ENCODE measurements at regions not wholly inside any gene's neighbourhood (a gene's known extent, or its start where the extent isn't known, plus 50 kb on each side); places are given as distances from the start of the nearest gene placed in this dataset.

DNA sequence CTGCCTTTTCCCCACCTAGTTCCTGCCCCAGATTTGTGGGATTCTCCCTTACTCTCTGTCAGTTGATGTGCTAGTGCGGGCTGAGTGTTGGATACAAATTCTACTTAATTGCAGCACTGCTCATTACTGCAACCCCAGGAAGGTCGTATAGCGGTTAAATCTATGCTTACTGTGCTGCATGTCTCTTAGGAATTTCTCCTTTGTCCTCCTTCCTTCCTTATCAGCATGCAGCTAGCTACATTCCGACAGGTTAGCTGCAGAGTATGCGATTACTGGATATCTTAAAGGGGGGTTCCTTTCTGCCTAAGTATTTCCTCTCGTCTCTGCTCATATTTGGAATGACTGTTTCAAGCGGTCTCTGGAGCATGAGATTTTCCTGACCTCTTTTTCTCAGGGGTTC, 662.8 kb downstream of the TLL1 start:
- DNase-seq (ENCODE audit: low spot score), result no peak
- no peaks in the 10 kb centered on the region for H3K4me1 Mint-ChIP-seq (ENCODE audit: low read depth)
- intact Hi-C loops (cut with micrococcal nuclease), result no loop called here
- H3K4me3 Mint-ChIP-seq, result no peak overlapping the region
- no peaks in the 10 kb centered on the region for H3K36me3 Mint-ChIP-seq (ENCODE audit: low read depth)
- H3K27me3 Mint-ChIP-seq (ENCODE audit: insufficient read depth), result no peaks in the 10 kb centered on the region
- H3K9me3 Mint-ChIP-seq, result no peaks in the 10 kb centered on the region
- no peak overlapping the region for H3K27ac Mint-ChIP-seq

- no peak for DNase-seq (ENCODE audit: low spot score)
- Mint-ChIP-seq H3K36me3 (ENCODE audit: low read depth) (no peaks in the 10 kb centered on the region), H3K9me3 (no peaks in the 10 kb centered on the region), H3K27me3 (ENCODE audit: insufficient read depth) (no peaks in the 10 kb centered on the region), H3K4me3 (no peak overlapping the region), H3K27ac (no peak overlapping the region), H3K4me1 (ENCODE audit: low read depth) (no peaks in the 10 kb centered on the region)
- intact Hi-C loops (cut with micrococcal nuclease), result no loop called here
Measured at GRCh38 chr4:166538491-166539005, 665.5 kb downstream of the TLL1 start.

- Mint-ChIP-seq H3K9me3 (peaks cover 4% of the 10 kb centered on the region), H3K27ac (no peak overlapping the region)
- intact Hi-C loops (cut with micrococcal nuclease), result no loop called here
Measured at GRCh38 chr4:166546009-166546408, 673.0 kb downstream of the TLL1 start.

DNA sequence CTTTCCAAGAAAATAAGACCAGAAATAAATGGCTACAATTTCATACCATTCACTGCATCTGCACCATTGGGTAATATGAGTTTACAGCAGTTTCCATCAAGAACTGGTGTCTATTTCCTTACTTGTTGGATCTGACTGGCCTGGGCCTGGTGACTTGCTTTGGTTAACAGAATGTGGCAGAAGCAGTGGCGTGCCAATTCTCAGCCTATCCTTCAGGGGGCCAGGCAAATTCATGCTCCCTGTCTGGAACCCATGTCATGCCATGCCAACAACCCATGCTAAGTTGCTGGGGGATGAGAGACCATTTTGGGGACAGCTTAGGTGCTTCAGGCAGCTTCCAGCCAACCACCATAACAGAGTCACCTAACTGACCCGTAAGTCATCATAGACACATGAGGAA, 656.7 kb downstream of the SPOCK3 start:
- no peak for DNase-seq (ENCODE audit: low spot score)
- intact Hi-C loops (cut with micrococcal nuclease), result no loop called here
- Mint-ChIP-seq H3K36me3 (ENCODE audit: low read depth) (no peaks in the 10 kb centered on the region), H3K9me3 (peaks cover 2% of the 10 kb centered on the region), H3K27me3 (ENCODE audit: insufficient read depth) (no peaks in the 10 kb centered on the region), H3K4me3 (no peak overlapping the region), H3K27ac (no peak overlapping the region), H3K4me1 (ENCODE audit: low read depth) (no peaks in the 10 kb centered on the region)

More at GRCh38 chr4:166546009-166546408, 673.0 kb downstream of the TLL1 start:
- Mint-ChIP-seq H3K27me3 (ENCODE audit: insufficient read depth) (no peaks in the 10 kb centered on the region), H3K4me1 (ENCODE audit: low read depth) (no peaks in the 10 kb centered on the region), H3K4me3 (no peak overlapping the region), H3K36me3 (ENCODE audit: low read depth) (no peaks in the 10 kb centered on the region)
- no peak for DNase-seq (ENCODE audit: low spot score)

- Mint-ChIP-seq H3K27me3 (ENCODE audit: insufficient read depth) (no peaks in the 10 kb centered on the region), H3K4me1 (ENCODE audit: low read depth) (no peaks in the 10 kb centered on the region), H3K36me3 (ENCODE audit: low read depth) (no peaks in the 10 kb centered on the region), H3K4me3 (no peak overlapping the region), H3K27ac (no peak overlapping the region), H3K9me3 (peaks cover 2% of the 10 kb centered on the region)
- intact Hi-C loops (cut with micrococcal nuclease), result no loop called here
- no peak for DNase-seq (ENCODE audit: low spot score)
Measured at GRCh38 chr4:166585491-166585890, 648.8 kb downstream of the SPOCK3 start.

DNA sequence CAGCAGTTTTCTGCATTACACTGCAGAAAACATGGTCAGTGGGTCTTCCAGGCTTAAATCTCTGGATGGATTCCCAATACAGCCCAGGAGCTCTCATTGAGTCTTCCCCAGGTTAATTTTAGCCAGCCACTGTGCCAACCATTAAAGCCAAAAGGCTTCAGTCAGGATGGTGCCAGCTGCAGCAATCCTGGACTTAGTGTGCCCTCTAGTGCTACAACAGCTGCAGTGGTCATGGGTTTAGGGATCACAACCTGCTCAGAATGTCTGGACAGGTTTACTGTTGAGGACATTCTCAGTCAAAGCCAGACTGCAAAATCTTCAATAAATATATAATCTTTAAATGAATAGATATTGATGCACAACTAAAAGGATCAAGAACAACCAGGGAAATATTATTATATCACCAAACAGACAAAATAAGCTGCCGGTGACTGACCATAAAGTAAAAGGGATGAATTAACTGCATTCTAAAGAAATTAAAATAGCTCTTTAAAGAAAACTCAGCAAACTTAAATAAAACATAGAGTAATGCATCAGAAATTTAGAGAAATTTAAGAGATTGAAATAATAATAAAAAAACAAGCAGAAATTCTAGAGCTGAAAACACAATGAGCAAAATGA, 639.9 kb downstream of the SPOCK3 start:
- Mint-ChIP-seq H3K27me3 (ENCODE audit: insufficient read depth) (no peaks in the 10 kb centered on the region), H3K36me3 (ENCODE audit: low read depth) (no peaks in the 10 kb centered on the region), H3K4me3 (no peak overlapping the region), H3K27ac (no peak overlapping the region), H3K4me1 (ENCODE audit: low read depth) (no peaks in the 10 kb centered on the region), H3K9me3 (no peaks in the 10 kb centered on the region)
- intact Hi-C loops (cut with micrococcal nuclease), result loop anchor here (5.0 kb wide), 1 partner anchor 427 kb away; no protein-coding TSS in a partner anchor
- no peak for DNase-seq (ENCODE audit: low spot score)

DNA sequence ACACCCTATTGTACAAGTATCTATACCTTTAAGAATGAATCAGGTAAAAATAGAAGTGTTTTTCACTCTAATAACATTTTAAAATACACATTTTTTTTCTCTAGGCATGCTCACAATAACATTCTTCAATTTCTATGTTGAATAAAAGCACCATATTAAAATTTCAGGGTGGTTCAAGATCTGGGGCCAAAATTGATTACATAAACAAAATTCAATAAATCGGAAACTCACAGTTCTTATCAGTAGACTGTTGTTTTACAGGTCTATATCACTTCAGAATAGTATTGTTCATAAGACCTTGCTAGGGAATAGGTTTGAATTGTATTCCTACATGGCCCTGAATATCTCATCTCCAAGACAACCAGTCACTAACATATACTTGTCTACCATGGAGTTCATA, 634.0 kb downstream of the SPOCK3 start:
- intact Hi-C loops (cut with micrococcal nuclease), result no loop called here
- DNase-seq (ENCODE audit: low spot score), result no peak
- Mint-ChIP-seq H3K36me3 (ENCODE audit: low read depth) (no peaks in the 10 kb centered on the region), H3K27me3 (ENCODE audit: insufficient read depth) (no peaks in the 10 kb centered on the region), H3K27ac (no peak overlapping the region), H3K9me3 (peaks cover 6% of the 10 kb centered on the region), H3K4me1 (ENCODE audit: low read depth) (no peaks in the 10 kb centered on the region), H3K4me3 (no peak overlapping the region)

- DNase-seq (ENCODE audit: low spot score), result no peak
- Mint-ChIP-seq H3K36me3 (ENCODE audit: low read depth) (no peaks in the 10 kb centered on the region), H3K4me3 (no peak overlapping the region), H3K27ac (no peak overlapping the region), H3K9me3 (peaks cover 6% of the 10 kb centered on the region), H3K4me1 (ENCODE audit: low read depth) (no peaks in the 10 kb centered on the region), H3K27me3 (ENCODE audit: insufficient read depth) (no peaks in the 10 kb centered on the region)
- intact Hi-C loops (cut with micrococcal nuclease), result no loop called here
Measured at GRCh38 chr4:166602068-166602467, 632.2 kb downstream of the SPOCK3 start.

GRCh38 chr4:166622425-166622977, 611.8 kb downstream of the SPOCK3 start:
- Mint-ChIP-seq H3K36me3 (ENCODE audit: low read depth) (no peaks in the 10 kb centered on the region), H3K27me3 (ENCODE audit: insufficient read depth) (no peaks in the 10 kb centered on the region), H3K4me3 (no peak overlapping the region), H3K9me3 (no peaks in the 10 kb centered on the region), H3K4me1 (ENCODE audit: low read depth) (no peaks in the 10 kb centered on the region), H3K27ac (no peak overlapping the region)
- intact Hi-C loops (cut with micrococcal nuclease), result no loop called here
- DNase-seq (ENCODE audit: low spot score), result no peak

DNA sequence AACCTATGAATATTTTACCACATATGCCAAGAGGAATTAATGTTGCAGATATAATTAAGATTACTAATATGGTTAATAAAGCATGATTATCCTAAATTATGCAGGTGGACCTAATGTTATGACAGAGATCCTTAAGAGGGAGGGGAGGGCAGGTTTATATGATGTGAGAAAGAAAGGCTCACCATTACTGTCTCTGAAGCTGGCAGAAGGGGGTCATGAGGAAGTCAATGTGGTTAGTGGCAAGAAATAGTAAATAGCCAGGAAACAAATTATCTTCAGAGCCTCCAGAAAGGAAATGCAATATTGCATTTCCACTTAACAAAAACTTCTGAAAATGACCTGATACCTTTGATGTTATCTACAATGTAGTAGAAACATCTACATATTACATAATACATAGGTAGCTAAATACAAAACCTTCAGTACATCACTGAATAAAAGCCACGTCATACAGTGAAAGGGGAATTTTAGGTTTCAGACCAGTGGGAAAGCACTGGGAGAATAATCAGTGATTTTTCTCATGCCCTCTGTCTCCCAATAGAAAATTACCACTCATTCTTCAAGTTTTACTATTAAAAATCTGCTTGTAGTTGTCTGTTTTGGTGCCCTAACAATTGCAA, 609.2 kb downstream of the SPOCK3 start:
- no peaks in the 10 kb centered on the region for H3K36me3 Mint-ChIP-seq (ENCODE audit: low read depth)

GRCh38 chr4:166628454-166628853, 605.8 kb downstream of the SPOCK3 start:
- intact Hi-C loops (cut with micrococcal nuclease), result no loop called here
- Mint-ChIP-seq H3K27ac (no peak overlapping the region), H3K27me3 (ENCODE audit: insufficient read depth) (no peaks in the 10 kb centered on the region), H3K9me3 (no peaks in the 10 kb centered on the region), H3K4me3 (no peak overlapping the region), H3K4me1 (ENCODE audit: low read depth) (no peaks in the 10 kb centered on the region), H3K36me3 (ENCODE audit: low read depth) (no peaks in the 10 kb centered on the region)
- no peak for DNase-seq (ENCODE audit: low spot score)

More for the DNA sequence above, 609.2 kb downstream of the SPOCK3 start:
- intact Hi-C loops (cut with micrococcal nuclease), result no loop called here
- no peaks in the 10 kb centered on the region for H3K4me1 Mint-ChIP-seq (ENCODE audit: low read depth)
- DNase-seq (ENCODE audit: low spot score), result no peak
- H3K4me3 Mint-ChIP-seq, result no peak overlapping the region
- no peak overlapping the region for H3K27ac Mint-ChIP-seq
- H3K9me3 Mint-ChIP-seq, result no peaks in the 10 kb centered on the region
- H3K27me3 Mint-ChIP-seq (ENCODE audit: insufficient read depth), result no peaks in the 10 kb centered on the region

DNA sequence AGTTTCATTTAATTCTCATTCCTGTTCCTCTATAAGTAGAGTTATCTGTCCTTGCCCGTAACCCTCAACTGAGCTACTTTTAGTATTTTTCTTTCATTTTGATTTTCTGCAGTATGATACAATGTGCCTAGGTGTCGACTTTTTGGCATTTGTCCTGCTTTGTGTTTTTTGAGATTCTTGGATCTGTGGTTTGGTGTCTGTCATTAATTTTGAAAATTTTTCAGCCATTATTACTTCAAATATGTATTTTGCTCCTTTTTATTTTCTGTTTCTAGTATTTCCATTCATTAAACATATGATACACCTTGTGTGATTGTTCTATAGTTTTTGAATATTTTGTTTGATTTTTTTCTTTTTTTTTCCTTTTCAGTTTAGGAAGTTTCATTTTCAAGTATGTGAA, 598.9 kb downstream of the SPOCK3 start:
- H3K36me3 Mint-ChIP-seq (ENCODE audit: low read depth), result no peaks in the 10 kb centered on the region
- H3K9me3 Mint-ChIP-seq, result peaks cover 12% of the 10 kb centered on the region
- H3K4me3 Mint-ChIP-seq, result no peak overlapping the region
- H3K27ac Mint-ChIP-seq, result no peak overlapping the region
- DNase-seq (ENCODE audit: low spot score), result no peak
- no peaks in the 10 kb centered on the region for H3K27me3 Mint-ChIP-seq (ENCODE audit: insufficient read depth)
- intact Hi-C loops (cut with micrococcal nuclease), result no loop called here
- H3K4me1 Mint-ChIP-seq (ENCODE audit: low read depth), result no peaks in the 10 kb centered on the region

- no peaks in the 10 kb centered on the region for H3K4me1 Mint-ChIP-seq (ENCODE audit: low read depth)
- peaks cover 12% of the 10 kb centered on the region for H3K9me3 Mint-ChIP-seq
- intact Hi-C loops (cut with micrococcal nuclease), result no loop called here
- no peak overlapping the region for H3K4me3 Mint-ChIP-seq
- H3K27ac Mint-ChIP-seq, result no peak overlapping the region
- DNase-seq (ENCODE audit: low spot score), result no peak
- H3K36me3 Mint-ChIP-seq (ENCODE audit: low read depth), result no peaks in the 10 kb centered on the region
- H3K27me3 Mint-ChIP-seq (ENCODE audit: insufficient read depth), result no peaks in the 10 kb centered on the region
Measured at GRCh38 chr4:166637816-166638215, 596.5 kb downstream of the SPOCK3 start.
